ENCODE measurements at regions not wholly inside any gene's neighbourhood (a gene's known extent, or its start where the extent isn't known, plus 50 kb on each side); places are given as distances from the start of the nearest gene placed in this dataset.

DNA sequence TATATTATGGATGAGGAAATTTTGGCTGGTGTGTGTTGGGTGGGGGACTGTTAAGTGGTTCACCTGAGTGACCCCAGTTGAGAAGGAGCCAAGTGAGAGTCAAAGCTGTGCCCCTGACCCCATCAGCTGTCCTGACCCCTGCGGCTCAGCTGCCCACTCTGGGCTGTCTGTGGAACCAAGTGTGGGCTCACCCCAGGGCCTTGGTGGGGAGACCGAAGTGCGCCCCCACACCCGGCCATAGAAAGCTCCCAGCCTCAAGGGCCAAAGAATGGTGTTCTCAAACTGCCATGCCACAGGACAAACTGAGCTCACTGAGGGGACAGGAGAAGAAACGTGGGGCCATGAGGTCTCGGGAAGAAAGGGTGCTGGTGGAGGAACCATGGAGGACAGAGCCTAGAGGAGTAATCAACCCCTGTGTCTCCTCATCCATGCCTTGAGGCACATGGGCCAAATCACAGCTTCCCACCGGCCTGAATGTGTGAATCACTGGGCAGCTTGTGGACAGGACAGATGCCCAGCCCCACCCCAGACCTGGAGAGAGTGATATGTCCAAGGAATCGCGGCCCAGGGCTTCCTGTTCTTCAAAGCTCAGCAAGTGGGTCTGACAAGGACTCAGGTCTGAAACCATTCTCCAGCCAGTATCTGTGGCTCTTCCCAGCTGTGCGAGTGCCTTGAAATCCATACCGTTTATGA is 86.2 kb upstream of the CACUL1 start:
- TF ChIP-seq ZNF266 (tag by site-specific recombination; IDR thresholded peaks at IDR 0.05; ENCODE audit: low read depth): no peak
- no peak for TF ChIP-seq ZNF274 (IDR thresholded peaks at IDR 0.05; ENCODE audit: low read length)
- no peak for TF ChIP-seq ZNF274 (tag by site-specific recombination; IDR thresholded peaks at IDR 0.05; ENCODE audit: borderline replicate concordance)
- TF ChIP-seq, protein P1, sequence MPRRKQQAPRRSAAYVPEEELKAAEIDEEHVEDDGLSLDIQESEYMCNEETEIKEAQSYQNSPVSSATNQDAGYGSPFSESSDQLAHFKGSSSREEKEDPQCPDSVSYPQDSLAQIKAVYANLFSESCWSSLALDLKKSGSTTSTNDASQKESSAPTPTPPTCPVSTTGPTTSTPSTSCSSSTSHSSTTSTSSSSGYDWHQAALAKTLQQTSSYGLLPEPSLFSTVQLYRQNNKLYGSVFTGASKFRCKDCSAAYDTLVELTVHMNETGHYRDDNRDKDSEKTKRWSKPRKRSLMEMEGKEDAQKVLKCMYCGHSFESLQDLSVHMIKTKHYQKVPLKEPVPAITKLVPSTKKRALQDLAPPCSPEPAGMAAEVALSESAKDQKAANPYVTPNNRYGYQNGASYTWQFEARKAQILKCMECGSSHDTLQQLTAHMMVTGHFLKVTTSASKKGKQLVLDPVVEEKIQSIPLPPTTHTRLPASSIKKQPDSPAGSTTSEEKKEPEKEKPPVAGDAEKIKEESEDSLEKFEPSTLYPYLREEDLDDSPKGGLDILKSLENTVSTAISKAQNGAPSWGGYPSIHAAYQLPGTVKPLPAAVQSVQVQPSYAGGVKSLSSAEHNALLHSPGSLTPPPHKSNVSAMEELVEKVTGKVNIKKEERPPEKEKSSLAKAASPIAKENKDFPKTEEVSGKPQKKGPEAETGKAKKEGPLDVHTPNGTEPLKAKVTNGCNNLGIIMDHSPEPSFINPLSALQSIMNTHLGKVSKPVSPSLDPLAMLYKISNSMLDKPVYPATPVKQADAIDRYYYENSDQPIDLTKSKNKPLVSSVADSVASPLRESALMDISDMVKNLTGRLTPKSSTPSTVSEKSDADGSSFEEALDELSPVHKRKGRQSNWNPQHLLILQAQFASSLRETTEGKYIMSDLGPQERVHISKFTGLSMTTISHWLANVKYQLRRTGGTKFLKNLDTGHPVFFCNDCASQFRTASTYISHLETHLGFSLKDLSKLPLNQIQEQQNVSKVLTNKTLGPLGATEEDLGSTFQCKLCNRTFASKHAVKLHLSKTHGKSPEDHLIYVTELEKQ (tag by site-specific recombination; IDR thresholded peaks at IDR 0.05; ENCODE audit: borderline replicate concordance): no peak
- TF ChIP-seq ZSCAN16 (tag by site-specific recombination; IDR thresholded peaks at IDR 0.05): no peak
- TF ChIP-seq TCF7L2 (IDR thresholded peaks at IDR 0.05; ENCODE audit: borderline replicate concordance, low read depth, low read length): no peak
- no peak for TF ChIP-seq ZBTB17 (tag by site-specific recombination; IDR thresholded peaks at IDR 0.05)
- TF ChIP-seq, protein P2, sequence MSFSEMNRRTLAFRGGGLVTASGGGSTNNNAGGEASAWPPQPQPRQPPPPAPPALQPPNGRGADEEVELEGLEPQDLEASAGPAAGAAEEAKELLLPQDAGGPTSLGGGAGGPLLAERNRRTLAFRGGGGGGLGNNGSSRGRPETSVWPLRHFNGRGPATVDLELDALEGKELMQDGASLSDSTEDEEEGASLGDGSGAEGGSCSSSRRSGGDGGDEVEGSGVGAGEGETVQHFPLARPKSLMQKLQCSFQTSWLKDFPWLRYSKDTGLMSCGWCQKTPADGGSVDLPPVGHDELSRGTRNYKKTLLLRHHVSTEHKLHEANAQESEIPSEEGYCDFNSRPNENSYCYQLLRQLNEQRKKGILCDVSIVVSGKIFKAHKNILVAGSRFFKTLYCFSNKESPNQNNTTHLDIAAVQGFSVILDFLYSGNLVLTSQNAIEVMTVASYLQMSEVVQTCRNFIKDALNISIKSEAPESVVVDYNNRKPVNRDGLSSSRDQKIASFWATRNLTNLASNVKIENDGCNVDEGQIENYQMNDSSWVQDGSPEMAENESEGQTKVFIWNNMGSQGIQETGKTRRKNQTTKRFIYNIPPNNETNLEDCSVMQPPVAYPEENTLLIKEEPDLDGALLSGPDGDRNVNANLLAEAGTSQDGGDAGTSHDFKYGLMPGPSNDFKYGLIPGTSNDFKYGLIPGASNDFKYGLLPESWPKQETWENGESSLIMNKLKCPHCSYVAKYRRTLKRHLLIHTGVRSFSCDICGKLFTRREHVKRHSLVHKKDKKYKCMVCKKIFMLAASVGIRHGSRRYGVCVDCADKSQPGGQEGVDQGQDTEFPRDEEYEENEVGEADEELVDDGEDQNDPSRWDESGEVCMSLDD (tag by site-specific recombination; IDR thresholded peaks at IDR 0.05): no peak
- no peak for TF ChIP-seq ZNF146 (tag by site-specific recombination; IDR thresholded peaks at IDR 0.05)
- TF ChIP-seq, protein P3, sequence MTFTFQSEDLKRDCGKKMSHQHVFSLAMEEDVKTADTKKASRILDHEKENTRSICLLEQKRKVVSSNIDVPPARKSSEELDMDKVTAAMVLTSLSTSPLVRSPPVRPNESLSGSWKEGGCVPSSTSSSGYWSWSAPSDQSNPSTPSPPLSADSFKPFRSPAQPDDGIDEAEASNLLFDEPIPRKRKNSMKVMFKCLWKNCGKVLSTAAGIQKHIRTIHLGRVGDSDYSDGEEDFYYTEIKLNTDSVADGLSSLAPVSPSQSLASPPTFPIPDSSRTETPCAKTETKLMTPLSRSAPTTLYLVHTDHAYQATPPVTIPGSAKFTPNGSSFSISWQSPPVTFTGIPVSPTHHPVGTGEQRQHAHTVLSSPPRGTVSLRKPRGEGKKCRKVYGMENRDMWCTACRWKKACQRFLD (tag by site-specific recombination; IDR thresholded peaks at IDR 0.05): no peak
- TF ChIP-seq ZNF350 (tag by site-specific recombination; IDR thresholded peaks at IDR 0.05): no peak
- TF ChIP-seq, protein P4, sequence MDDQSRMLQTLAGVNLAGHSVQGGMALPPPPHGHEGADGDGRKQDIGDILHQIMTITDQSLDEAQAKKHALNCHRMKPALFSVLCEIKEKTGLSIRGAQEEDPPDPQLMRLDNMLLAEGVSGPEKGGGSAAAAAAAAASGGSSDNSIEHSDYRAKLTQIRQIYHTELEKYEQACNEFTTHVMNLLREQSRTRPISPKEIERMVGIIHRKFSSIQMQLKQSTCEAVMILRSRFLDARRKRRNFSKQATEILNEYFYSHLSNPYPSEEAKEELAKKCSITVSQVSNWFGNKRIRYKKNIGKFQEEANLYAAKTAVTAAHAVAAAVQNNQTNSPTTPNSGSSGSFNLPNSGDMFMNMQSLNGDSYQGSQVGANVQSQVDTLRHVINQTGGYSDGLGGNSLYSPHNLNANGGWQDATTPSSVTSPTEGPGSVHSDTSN (CRISPR knock-in tag; IDR thresholded peaks at IDR 0.05): no peak
